DND-41 (cell line): ENCODE measurements at regions not wholly inside any gene's neighbourhood (a gene's known extent, or its start where the extent isn't known, plus 50 kb on each side); places are given as distances from the start of the nearest gene placed in this dataset.

Source experiments
- CTCF ChIP-seq: IDR thresholded peaks from 2 replicates; pipeline ENCODE4 v1.5.1; 2012; ENCODE audit warnings: borderline replicate concordance, low read length, moderate library complexity, mild to moderate bottlenecking; ENCODE audit not compliant: poor library complexity, severe bottlenecking; ENCODE audit errors: extremely low read depth
- EZH2 ChIP-seq: IDR thresholded peaks from 3 replicates; pipeline ENCODE4 v1.6.1; 2012; ENCODE audit warnings: borderline replicate concordance, low read depth, mild to moderate bottlenecking, moderate library complexity, low read length, inconsistent platforms; ENCODE audit not compliant: severe bottlenecking

- TF ChIP-seq CTCF = no peak
- TF ChIP-seq EZH2 = no peak
Observed at GRCh38 chr5:125558016-125558415, 811.6 kb upstream of the ZNF608 start.
